Myocyte (in vitro differentiated cells): ENCODE measurements at regions not wholly inside any gene's neighbourhood (a gene's known extent, or its start where the extent isn't known, plus 50 kb on each side); places are given as distances from the start of the nearest gene placed in this dataset.
A peak's percentile ranks its signal among the peaks of the same experiment; 100 is the strongest.

Experiments used
- DNase-seq: peaks from one replicate; pipeline ENCODE4 v3.0.0-alpha.2; 2012; ENCODE audit warnings: low read depth

GRCh38 chr4:3852309-3852708 lies 86.1 kb downstream of the ADRA2C start:
- no peak for DNase-seq

GRCh38 chr4:3852711-3853110 lies 86.5 kb downstream of the ADRA2C start:
- DNase-seq, result no peak

GRCh38 chr4:3853388-3854035 lies 87.3 kb downstream of the ADRA2C start:
- no peak for DNase-seq

GRCh38 chr4:3854661-3855060 lies 88.5 kb downstream of the ADRA2C start:
- no peak for DNase-seq

- no peak for DNase-seq
These were observed 89.5 kb downstream of the ADRA2C start for GRCh38 chr4:3855646-3856045.

- no peak for DNase-seq
These were observed 90.5 kb downstream of the ADRA2C start for GRCh38 chr4:3856604-3857204.

GRCh38 chr4:3857269-3857926 lies 91.2 kb downstream of the ADRA2C start:
- no peak for DNase-seq

GRCh38 chr4:3858046-3858730 lies 92.0 kb downstream of the ADRA2C start:
- DNase-seq, result no peak

GRCh38 chr4:3858765-3859388 lies 92.7 kb downstream of the ADRA2C start:
- no peak for DNase-seq

GRCh38 chr4:3859571-3859970 lies 93.4 kb downstream of the ADRA2C start:
- no peak for DNase-seq

- peak; percentile 59 for DNase-seq
These were observed 94.1 kb downstream of the ADRA2C start for GRCh38 chr4:3860061-3860912.

GRCh38 chr4:3860913-3861636 lies 94.9 kb downstream of the ADRA2C start:
- DNase-seq, result no peak

GRCh38 chr4:3861720-3862639 lies 95.8 kb downstream of the ADRA2C start:
- no peak for DNase-seq

- DNase-seq, result no peak
These were observed 96.6 kb downstream of the ADRA2C start for GRCh38 chr4:3862640-3863420.

GRCh38 chr4:3863841-3864741 lies 97.9 kb downstream of the ADRA2C start:
- no peak for DNase-seq

- no peak for DNase-seq
These were observed 98.8 kb downstream of the ADRA2C start for GRCh38 chr4:3864742-3865721.
